ENCODE measurements at regions not wholly inside any gene's neighbourhood (a gene's known extent, or its start where the extent isn't known, plus 50 kb on each side); places are given as distances from the start of the nearest gene placed in this dataset.
"Not testable (repeated sequence)": the region's sequence is repeated elsewhere in the genome, so short reads cannot be mapped to it uniquely, and the experiment has no call there.

- not testable (repeated sequence) for H3K9me3 ChIP-seq (ENCODE audit: control insufficient read depth in 4 of 4, insufficient read depth in 3 of 4, low read length in 3 of 4); H3K27ac ChIP-seq (ENCODE audit: low read depth in 1 of 2, low read length in 1 of 2); H3K4me3 ChIP-seq; H3K4me1 ChIP-seq (ENCODE audit: control insufficient read depth in 5 of 5, insufficient read depth in 5 of 5, low read length in 5 of 5); H3K27me3 ChIP-seq (ENCODE audit: control insufficient read depth in 3 of 3, insufficient read depth in 3 of 3, low read length in 2 of 3); ATAC-seq (ENCODE audit: insufficient read depth, low FRiP score); H3K9ac ChIP-seq (ENCODE audit: insufficient read depth in 1 of 2, low read length in 2 of 2); DNase-seq; H3K36me3 ChIP-seq (ENCODE audit: control insufficient read depth in 4 of 4, insufficient read depth in 4 of 4, low read length in 4 of 4)
- 82 to 87% methylated on average over 24 to 35 of the region's 43 CpGs for WGBS, 2 donors
These were observed 56.1 kb upstream of the IQSEC3 start for GRCh38 chr12:10453-10852.

DNA sequence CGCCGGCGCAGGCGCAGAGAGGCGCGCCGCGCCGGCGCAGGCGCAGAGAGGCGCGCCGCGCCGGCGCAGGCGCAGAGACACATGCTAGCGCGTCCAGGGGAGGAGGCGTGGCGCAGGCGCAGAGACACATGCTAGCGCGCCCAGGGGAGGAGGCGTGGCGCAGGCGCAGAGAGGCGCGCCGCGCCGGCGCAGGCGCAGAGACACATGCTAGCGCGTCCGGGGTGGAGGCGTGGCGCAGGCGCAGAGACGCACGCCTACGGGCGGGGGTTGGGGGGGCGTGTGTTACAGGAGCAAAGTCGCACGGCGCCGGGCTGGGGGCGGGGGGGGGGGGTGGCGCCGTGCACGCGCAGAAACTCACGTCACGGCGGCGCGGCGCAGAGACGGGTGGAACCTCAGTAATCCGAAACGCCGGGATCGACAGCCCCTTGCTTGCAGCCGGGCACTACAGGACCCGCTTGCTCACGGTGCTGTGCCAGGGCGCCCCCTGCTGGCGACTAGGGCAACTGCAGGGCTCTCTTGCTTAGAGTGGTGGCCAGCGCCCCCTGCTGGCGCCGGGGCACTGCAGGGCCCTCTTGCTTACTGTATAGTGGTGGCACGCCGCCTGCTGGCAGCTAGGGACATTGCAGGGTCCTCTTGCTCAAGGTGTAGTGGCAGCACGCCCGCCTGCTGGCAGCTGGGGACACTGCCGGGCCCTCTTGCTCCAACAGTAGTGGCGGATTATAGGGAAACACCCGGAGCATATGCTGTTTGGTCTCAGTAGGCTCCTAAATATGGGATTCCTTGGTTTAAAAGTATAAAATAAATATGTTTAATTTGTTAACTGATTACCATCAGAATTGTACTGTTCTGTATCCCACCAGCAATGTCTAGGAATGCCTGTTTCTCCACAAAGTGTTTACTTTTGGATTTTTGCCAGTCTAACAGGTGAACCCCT is 55.4 kb upstream of the IQSEC3 start:
- DNase-seq; ATAC-seq (ENCODE audit: insufficient read depth, low FRiP score); H3K27me3 ChIP-seq (ENCODE audit: control insufficient read depth in 3 of 3, insufficient read depth in 3 of 3, low read length in 2 of 3); H3K4me1 ChIP-seq (ENCODE audit: control insufficient read depth in 5 of 5, insufficient read depth in 5 of 5, low read length in 5 of 5); H3K9ac ChIP-seq (ENCODE audit: insufficient read depth in 1 of 2, low read length in 2 of 2); H3K27ac ChIP-seq (ENCODE audit: low read depth in 1 of 2, low read length in 1 of 2); H3K4me3 ChIP-seq; H3K9me3 ChIP-seq (ENCODE audit: control insufficient read depth in 4 of 4, insufficient read depth in 3 of 4, low read length in 3 of 4); H3K36me3 ChIP-seq (ENCODE audit: control insufficient read depth in 4 of 4, insufficient read depth in 4 of 4, low read length in 4 of 4): not testable (repeated sequence)
- WGBS, 2 donors, result 80 to 83% methylated on average over 26 to 44 of the region's 81 CpGs

DNA sequence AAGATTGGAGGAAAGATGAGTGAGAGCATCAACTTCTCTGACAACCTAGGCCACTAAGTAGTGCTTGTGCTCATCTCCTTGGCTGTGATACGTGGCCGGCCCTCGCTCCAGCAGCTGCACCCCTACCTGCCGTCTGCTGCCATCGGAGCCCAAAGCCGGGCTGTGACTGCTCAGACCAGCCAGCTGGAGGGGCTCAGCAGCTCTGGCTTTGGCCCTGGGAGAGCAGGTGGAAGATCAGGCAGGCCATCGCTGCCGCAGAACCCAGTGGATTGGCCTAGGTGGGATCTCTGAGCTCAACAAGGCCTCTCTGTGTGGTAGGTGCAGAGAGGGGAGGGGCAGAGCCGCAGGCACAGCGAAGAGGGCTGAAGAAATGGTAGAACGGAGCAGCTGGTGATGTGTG is 54.3 kb upstream of the IQSEC3 start:
- H3K27me3 ChIP-seq (ENCODE audit: control insufficient read depth in 3 of 3, insufficient read depth in 3 of 3, low read length in 2 of 3); ATAC-seq (ENCODE audit: insufficient read depth, low FRiP score); H3K4me1 ChIP-seq (ENCODE audit: control insufficient read depth in 5 of 5, insufficient read depth in 5 of 5, low read length in 5 of 5); H3K36me3 ChIP-seq (ENCODE audit: control insufficient read depth in 4 of 4, insufficient read depth in 4 of 4, low read length in 4 of 4); H3K9me3 ChIP-seq (ENCODE audit: control insufficient read depth in 4 of 4, insufficient read depth in 3 of 4, low read length in 3 of 4); H3K9ac ChIP-seq (ENCODE audit: insufficient read depth in 1 of 2, low read length in 2 of 2); DNase-seq; H3K27ac ChIP-seq (ENCODE audit: low read depth in 1 of 2, low read length in 1 of 2); H3K4me3 ChIP-seq: not testable (repeated sequence)
- WGBS, 2 donors, result 93 to 96% methylated on average over 10 to 11 of the region's 11 CpGs

DNA sequence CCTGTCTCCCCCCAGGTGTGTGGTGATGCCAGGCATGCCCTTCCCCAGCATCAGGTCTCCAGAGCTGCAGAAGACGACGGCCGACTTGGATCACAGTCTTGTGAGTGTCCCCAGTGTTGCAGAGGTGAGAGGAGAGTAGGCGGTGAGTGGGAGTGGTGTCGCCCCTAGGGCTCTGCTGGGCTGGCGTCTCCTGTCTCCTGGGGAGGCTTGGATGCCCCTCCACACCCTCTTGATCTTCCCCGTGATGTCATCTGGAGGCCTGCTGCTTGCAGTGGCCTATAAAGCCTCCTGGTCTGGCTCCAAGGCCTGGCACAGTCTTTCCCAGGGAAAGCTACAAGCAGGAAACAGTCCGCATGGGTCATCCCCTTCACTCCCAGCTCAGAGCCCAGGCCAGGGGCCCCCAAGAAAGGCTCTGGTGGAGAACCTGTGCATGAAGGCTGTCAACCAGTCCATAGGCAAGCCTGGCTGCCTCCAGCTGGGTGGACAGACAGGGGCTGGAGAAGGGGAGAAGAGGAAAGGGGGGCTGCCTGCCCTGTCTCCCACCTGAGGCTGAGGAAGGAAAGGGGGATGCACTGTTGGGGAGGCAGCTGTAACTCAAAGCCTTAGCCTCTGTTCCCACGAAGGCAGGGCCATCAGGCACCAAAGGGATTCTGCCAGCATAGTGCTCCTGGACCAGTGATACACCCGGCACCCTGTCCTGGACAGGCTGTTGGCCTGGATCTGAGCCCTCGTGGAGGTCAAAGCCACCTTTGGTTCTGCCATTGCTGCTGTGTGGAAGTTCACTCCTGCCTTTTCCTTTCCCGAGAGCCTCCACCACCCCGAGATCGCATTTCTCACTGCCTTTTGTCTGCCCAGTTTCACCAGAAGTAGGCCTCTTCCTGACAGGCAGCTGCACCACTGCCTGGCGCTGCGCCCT is 53.6 kb upstream of the IQSEC3 start:
- H3K27me3 ChIP-seq (ENCODE audit: control insufficient read depth in 3 of 3, insufficient read depth in 3 of 3, low read length in 2 of 3); H3K9ac ChIP-seq (ENCODE audit: insufficient read depth in 1 of 2, low read length in 2 of 2); H3K4me3 ChIP-seq; H3K36me3 ChIP-seq (ENCODE audit: control insufficient read depth in 4 of 4, insufficient read depth in 4 of 4, low read length in 4 of 4); DNase-seq; H3K9me3 ChIP-seq (ENCODE audit: control insufficient read depth in 4 of 4, insufficient read depth in 3 of 4, low read length in 3 of 4); ATAC-seq (ENCODE audit: insufficient read depth, low FRiP score); H3K4me1 ChIP-seq (ENCODE audit: control insufficient read depth in 5 of 5, insufficient read depth in 5 of 5, low read length in 5 of 5): not testable (repeated sequence)
- peak overlapping the region in 1 of 2 donors; percentile 26 for H3K27ac ChIP-seq (ENCODE audit: low read depth in 1 of 2, low read length in 1 of 2)
- WGBS, 2 donors, result 65 to 72% methylated on average over 13 to 16 of the region's 16 CpGs

DNA sequence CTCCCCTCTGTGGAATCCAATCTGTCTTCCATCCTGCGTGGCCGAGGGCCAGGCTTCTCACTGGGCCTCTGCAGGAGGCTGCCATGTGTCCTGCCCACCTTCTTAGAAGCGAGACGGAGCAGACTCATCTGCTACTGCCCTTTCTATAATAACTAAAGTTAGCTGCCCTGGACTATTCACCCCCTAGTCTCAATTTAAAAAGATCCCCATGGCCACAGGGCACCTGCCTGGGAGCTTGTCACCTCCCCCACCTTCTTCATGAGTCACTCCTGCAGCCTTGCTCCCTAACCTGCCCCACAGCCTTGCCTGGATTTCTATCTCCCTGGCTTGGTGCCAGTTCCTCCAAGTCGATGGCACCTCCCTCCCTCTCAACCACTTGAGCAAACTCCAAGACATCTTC is 52.7 kb upstream of the IQSEC3 start:
- H3K4me1 ChIP-seq (ENCODE audit: control insufficient read depth in 5 of 5, insufficient read depth in 5 of 5, low read length in 5 of 5); ATAC-seq (ENCODE audit: insufficient read depth, low FRiP score); H3K9me3 ChIP-seq (ENCODE audit: control insufficient read depth in 4 of 4, insufficient read depth in 3 of 4, low read length in 3 of 4); H3K27me3 ChIP-seq (ENCODE audit: control insufficient read depth in 3 of 3, insufficient read depth in 3 of 3, low read length in 2 of 3); H3K4me3 ChIP-seq; H3K9ac ChIP-seq (ENCODE audit: insufficient read depth in 1 of 2, low read length in 2 of 2); H3K27ac ChIP-seq (ENCODE audit: low read depth in 1 of 2, low read length in 1 of 2); H3K36me3 ChIP-seq (ENCODE audit: control insufficient read depth in 4 of 4, insufficient read depth in 4 of 4, low read length in 4 of 4): not testable (repeated sequence)
- WGBS, 2 donors, result 56 to 76% methylated on average over 4 to 5 of the region's 5 CpGs
- peak in 1 of 3 donors; percentile 36 for DNase-seq

DNA sequence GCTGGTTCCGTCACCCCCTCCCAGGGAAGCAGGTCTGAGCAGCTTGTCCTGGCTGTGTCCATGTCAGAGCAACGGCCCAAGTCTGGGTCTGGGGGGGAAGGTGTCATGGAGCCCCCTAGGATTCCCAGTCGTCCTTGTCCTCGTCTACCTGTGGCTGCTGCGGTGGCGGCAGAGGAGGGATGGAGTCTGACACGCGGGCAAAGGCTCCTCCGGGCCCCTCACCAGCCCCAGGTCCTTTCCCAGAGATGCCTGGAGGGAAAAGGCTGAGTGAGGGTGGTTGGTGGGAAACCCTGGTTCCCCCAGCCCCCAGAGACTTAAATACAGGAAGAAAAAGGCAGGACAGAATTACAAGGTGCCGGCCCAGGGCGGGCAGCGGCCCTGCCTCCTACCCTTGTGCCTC is 51.9 kb upstream of the IQSEC3 start:
- H3K9ac ChIP-seq (ENCODE audit: insufficient read depth in 1 of 2, low read length in 2 of 2); H3K36me3 ChIP-seq (ENCODE audit: control insufficient read depth in 4 of 4, insufficient read depth in 4 of 4, low read length in 4 of 4); H3K4me3 ChIP-seq; H3K27me3 ChIP-seq (ENCODE audit: control insufficient read depth in 3 of 3, insufficient read depth in 3 of 3, low read length in 2 of 3); DNase-seq; H3K27ac ChIP-seq (ENCODE audit: low read depth in 1 of 2, low read length in 1 of 2); H3K4me1 ChIP-seq (ENCODE audit: control insufficient read depth in 5 of 5, insufficient read depth in 5 of 5, low read length in 5 of 5); H3K9me3 ChIP-seq (ENCODE audit: control insufficient read depth in 4 of 4, insufficient read depth in 3 of 4, low read length in 3 of 4); ATAC-seq (ENCODE audit: insufficient read depth, low FRiP score): not testable (repeated sequence)
- 75 to 84% methylated on average over 11 of the region's 12 CpGs for WGBS, 2 donors

GRCh38 chr12:15381-15780 is 51.2 kb upstream of the IQSEC3 start:
- not testable (repeated sequence) for ATAC-seq (ENCODE audit: insufficient read depth, low FRiP score); H3K27me3 ChIP-seq (ENCODE audit: control insufficient read depth in 3 of 3, insufficient read depth in 3 of 3, low read length in 2 of 3); H3K27ac ChIP-seq (ENCODE audit: low read depth in 1 of 2, low read length in 1 of 2); H3K9me3 ChIP-seq (ENCODE audit: control insufficient read depth in 4 of 4, insufficient read depth in 3 of 4, low read length in 3 of 4); H3K9ac ChIP-seq (ENCODE audit: insufficient read depth in 1 of 2, low read length in 2 of 2); H3K4me1 ChIP-seq (ENCODE audit: control insufficient read depth in 5 of 5, insufficient read depth in 5 of 5, low read length in 5 of 5); H3K4me3 ChIP-seq; H3K36me3 ChIP-seq (ENCODE audit: control insufficient read depth in 4 of 4, insufficient read depth in 4 of 4, low read length in 4 of 4); DNase-seq
- WGBS, 2 donors, result 86 to 92% methylated on average over 6 to 7 of the region's 9 CpGs

DNA sequence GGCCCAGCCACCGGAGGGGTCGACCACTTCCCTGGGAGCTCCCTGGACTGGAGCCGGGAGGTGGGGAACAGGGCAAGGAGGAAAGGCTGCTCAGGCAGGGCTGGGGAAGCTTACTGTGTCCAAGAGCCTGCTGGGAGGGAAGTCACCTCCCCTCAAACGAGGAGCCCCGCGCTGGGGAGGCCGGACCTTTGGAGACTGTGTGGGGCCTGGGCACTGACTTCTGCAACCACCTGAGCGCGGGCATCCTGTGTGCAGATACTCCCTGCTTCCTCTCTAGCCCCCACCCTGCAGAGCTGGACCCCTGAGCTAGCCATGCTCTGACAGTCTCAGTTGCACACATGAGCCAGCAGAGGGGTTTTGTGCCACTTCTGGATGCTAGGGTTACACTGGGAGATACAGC is 50.5 kb upstream of the IQSEC3 start:
- H3K4me3 ChIP-seq; H3K4me1 ChIP-seq (ENCODE audit: control insufficient read depth in 5 of 5, insufficient read depth in 5 of 5, low read length in 5 of 5); DNase-seq; ATAC-seq (ENCODE audit: insufficient read depth, low FRiP score); H3K9me3 ChIP-seq (ENCODE audit: control insufficient read depth in 4 of 4, insufficient read depth in 3 of 4, low read length in 3 of 4); H3K27me3 ChIP-seq (ENCODE audit: control insufficient read depth in 3 of 3, insufficient read depth in 3 of 3, low read length in 2 of 3); H3K27ac ChIP-seq (ENCODE audit: low read depth in 1 of 2, low read length in 1 of 2); H3K9ac ChIP-seq (ENCODE audit: insufficient read depth in 1 of 2, low read length in 2 of 2); H3K36me3 ChIP-seq (ENCODE audit: control insufficient read depth in 4 of 4, insufficient read depth in 4 of 4, low read length in 4 of 4): not testable (repeated sequence)
- WGBS, 2 donors, result 60 to 70% methylated on average over 5 to 6 of the region's 9 CpGs
